Natural killer cell treated with Interleukin-12 subunit alpha and Interleukin-12 subunit beta and Interleukin-15 and Interleukin-18, amount 100 ng/mL, for 72 hours (primary cell): ENCODE measurements at regions not wholly inside any gene's neighbourhood (a gene's known extent, or its start where the extent isn't known, plus 50 kb on each side); places are given as distances from the start of the nearest gene placed in this dataset.

ENCODE experiments used
- ATAC-seq, 2 donors: fragments of 150-1000 bp; cut with Tn5 transposase in 1 of 2; sonication (Bioruptor Pico), chemical (Tn5 transposase) in 1 of 2; 2 replicates each; pipeline ENCODE4 v1.10.0; 2021
- DNase-seq: peaks from one replicate; pipeline ENCODE4 v3.0.0; 2022; ENCODE audit warnings: low spot score
- H3K27ac Mint-ChIP-seq, 2 donors: 1 replicate in 1 of 2; 2 replicates in 1 of 2; pipeline ENCODE4 v1.8.0; 2022; ENCODE audit warnings: mixed read lengths in 2 of 2, mild to moderate bottlenecking in 1 of 2, moderate library complexity in 1 of 2
- H3K27me3 Mint-ChIP-seq, 2 donors: 1 replicate in 1 of 2; 2 replicates in 1 of 2; pipeline ENCODE4 v1.8.0; 2022; ENCODE audit warnings: mixed read lengths in 2 of 2
- H3K36me3 Mint-ChIP-seq: one replicate; pipeline ENCODE4 v1.8.0; 2022; ENCODE audit warnings: mixed read lengths
- H3K4me1 Mint-ChIP-seq, 2 donors: 1 replicate in 1 of 2; 2 replicates in 1 of 2; pipeline ENCODE4 v1.8.0; 2022; ENCODE audit warnings: low read depth in 2 of 2, mixed read lengths in 2 of 2, mild to moderate bottlenecking in 1 of 2
- H3K4me3 Mint-ChIP-seq: one replicate; pipeline ENCODE4 v1.8.0; 2022; ENCODE audit warnings: mixed read lengths
- H3K9me3 Mint-ChIP-seq: 2 replicates; pipeline ENCODE4 v1.8.0; 2022; ENCODE audit warnings: mixed read lengths

DNA sequence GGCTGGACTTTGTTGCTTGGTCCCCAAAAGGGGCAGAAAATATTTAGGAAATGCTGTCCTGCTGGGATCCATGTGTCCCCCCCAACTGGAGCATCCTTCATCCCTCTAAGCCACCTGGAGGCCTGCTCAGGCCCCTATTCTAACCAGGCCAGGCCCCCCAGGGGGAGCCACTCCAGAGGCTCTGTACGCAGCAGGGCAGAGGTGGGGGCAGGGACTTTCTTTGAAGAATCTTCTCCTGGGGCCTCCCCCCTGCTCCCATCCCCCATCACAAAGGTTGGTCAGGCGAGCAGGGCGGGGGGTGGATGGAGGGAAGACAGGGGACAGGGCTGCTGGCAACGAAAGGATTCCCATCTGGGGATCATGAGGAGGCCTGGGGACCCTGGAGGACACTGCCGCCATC lies 170.8 kb downstream of the MN1 start:
- no peak overlapping the region for H3K27ac Mint-ChIP-seq
- no peak for ATAC-seq
- peaks cover 6 to 16% of the 10 kb centered on the region in 2 donors for H3K27me3 Mint-ChIP-seq
- no peaks in the 10 kb centered on the region for H3K9me3 Mint-ChIP-seq
- DNase-seq: no peak
- no peaks in the 10 kb centered on the region for H3K4me1 Mint-ChIP-seq
- no peaks in the 10 kb centered on the region for H3K36me3 Mint-ChIP-seq
- no peak overlapping the region for H3K4me3 Mint-ChIP-seq

GRCh38 chr22:27631641-27632040 lies 169.9 kb downstream of the MN1 start:
- H3K9me3 Mint-ChIP-seq: no peaks in the 10 kb centered on the region
- peaks cover 8 to 16% of the 10 kb centered on the region in 2 donors for H3K27me3 Mint-ChIP-seq
- H3K36me3 Mint-ChIP-seq: no peaks in the 10 kb centered on the region
- DNase-seq (no peak), ATAC-seq (no peak)
- H3K4me1 Mint-ChIP-seq: no peaks in the 10 kb centered on the region
- no peak overlapping the region for H3K4me3 Mint-ChIP-seq
- H3K27ac Mint-ChIP-seq: no peak overlapping the region

GRCh38 chr22:27632451-27633295 lies 168.9 kb downstream of the MN1 start:
- Mint-ChIP-seq H3K9me3 (no peaks in the 10 kb centered on the region), H3K27me3 (peaks cover 8 to 16% of the 10 kb centered on the region in 2 donors), H3K4me3 (no peak overlapping the region), H3K27ac (no peak overlapping the region), H3K36me3 (no peaks in the 10 kb centered on the region), H3K4me1 (no peaks in the 10 kb centered on the region)
- ATAC-seq (no peak), DNase-seq (no peak)

DNA sequence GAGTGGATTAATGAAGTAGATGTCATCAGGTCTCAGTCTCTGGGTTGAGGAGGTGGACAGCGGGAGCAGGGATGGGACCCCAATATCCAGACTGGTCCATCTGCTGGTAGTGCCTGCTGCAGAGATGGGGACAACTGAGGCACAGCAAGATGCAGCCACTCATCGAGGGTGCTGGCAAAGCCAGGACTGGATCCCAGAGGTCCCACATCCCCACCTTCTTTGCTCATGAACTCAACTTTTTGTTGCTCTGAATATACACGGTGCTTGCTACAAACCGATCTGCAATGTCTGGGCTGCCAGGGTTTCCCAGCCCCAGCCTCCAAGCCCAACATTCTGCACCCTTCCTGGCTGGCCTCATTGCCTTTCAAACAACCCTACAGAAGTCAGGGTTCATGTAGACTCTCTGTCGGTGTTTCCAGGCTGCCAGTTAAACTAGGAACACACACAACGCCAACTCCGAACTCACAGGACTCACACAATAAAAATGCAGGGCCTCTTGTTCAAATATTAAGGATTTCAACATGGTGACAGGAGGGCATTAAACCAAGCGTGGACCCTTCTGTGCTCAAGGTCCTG lies 168.2 kb downstream of the MN1 start:
- DNase-seq (no peak), ATAC-seq (no peak)
- Mint-ChIP-seq H3K36me3 (no peaks in the 10 kb centered on the region), H3K4me3 (no peak overlapping the region), H3K4me1 (no peaks in the 10 kb centered on the region), H3K27ac (no peak overlapping the region), H3K9me3 (no peaks in the 10 kb centered on the region), H3K27me3 (peaks cover 8 to 16% of the 10 kb centered on the region in 2 donors)

DNA sequence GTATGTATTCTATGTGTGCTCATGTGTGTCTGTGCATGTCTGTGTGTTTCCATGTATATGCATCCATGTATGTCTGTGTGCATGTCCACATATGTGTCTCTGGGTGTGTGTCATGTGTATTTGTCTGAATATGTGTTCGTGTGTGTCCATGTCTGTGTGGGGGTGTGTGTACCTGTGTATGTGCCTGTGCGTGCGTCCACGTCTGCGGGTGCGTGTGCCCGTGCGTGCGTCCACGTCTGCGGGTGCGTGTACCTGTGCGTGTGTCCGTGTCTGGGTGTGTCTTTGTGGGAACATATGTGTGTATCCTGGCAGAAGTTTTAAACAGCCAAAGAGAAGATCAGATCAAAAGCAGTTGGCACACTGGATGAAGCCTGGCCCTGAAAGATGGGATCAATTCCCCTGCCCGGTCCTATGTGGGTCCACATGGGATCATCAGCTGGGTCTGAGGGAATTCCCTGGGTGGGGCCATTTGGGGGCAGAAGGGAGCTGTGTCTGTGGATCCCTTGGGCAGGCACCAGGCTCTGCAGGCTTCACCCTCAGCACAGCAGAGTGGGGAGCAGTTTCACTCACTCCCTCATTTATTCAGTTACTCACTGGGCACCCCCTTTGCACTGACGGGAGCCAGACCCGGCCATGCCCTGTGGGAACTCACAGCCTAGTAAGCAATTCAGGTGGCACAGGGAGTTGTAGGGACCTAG lies 167.4 kb downstream of the MN1 start:
- no peak overlapping the region for H3K27ac Mint-ChIP-seq
- no peak overlapping the region for H3K4me3 Mint-ChIP-seq
- no peaks in the 10 kb centered on the region for H3K4me1 Mint-ChIP-seq
- no peaks in the 10 kb centered on the region for H3K9me3 Mint-ChIP-seq
- no peak for DNase-seq
- no peaks in the 10 kb centered on the region for H3K36me3 Mint-ChIP-seq
- peaks cover 8 to 16% of the 10 kb centered on the region in 2 donors for H3K27me3 Mint-ChIP-seq
- ATAC-seq: no peak

DNA sequence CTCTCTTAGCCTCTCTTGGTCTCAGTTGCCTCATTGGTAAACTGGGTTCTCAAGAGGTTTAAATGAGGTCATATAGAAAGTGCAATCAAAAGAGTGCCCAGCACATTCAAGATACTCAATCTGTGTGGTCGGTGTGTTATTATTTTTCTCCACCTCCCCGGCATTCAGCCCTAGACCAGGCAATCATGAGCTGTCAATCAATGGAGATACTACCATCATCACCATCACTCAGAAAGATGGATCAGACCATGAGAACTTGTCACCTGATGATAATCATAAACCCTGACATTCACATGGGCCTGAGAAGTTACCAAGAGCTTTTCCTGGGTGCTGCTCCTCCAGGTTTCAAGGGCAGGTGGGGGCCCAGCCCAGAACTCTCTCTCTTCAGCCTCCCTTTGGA lies 166.1 kb downstream of the MN1 start:
- H3K36me3 Mint-ChIP-seq: no peaks in the 10 kb centered on the region
- H3K4me3 Mint-ChIP-seq: no peak overlapping the region
- H3K27ac Mint-ChIP-seq: no peak overlapping the region
- no peaks in the 10 kb centered on the region for H3K9me3 Mint-ChIP-seq
- DNase-seq: no peak
- no peak for ATAC-seq
- no peaks in the 10 kb centered on the region for H3K4me1 Mint-ChIP-seq
- peaks cover 8 to 16% of the 10 kb centered on the region in 2 donors for H3K27me3 Mint-ChIP-seq

DNA sequence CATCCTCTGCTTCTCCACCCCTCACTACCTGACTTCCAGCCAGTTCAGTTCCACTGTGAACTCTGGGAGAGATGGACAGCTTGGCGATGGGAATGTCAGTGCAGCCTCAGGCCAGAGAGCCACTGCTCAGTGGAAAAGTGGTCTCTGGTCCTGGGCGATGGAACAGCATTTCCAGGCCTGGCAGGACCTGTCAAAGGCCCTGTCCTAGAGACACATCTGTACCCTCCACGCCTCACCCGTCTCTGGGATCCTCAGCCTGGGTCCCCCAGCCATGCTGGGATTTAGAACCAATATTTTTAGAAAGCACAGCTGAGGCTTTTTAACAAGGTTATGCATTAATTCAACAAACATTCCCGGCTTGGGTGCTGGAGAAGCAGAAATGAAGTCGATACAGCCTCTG lies 165.7 kb downstream of the MN1 start:
- no peaks in the 10 kb centered on the region for H3K9me3 Mint-ChIP-seq
- ATAC-seq (no peak), DNase-seq (no peak)
- H3K27ac Mint-ChIP-seq: no peak overlapping the region
- H3K27me3 Mint-ChIP-seq: peaks cover 8 to 16% of the 10 kb centered on the region in 2 donors
- H3K36me3 Mint-ChIP-seq: no peaks in the 10 kb centered on the region
- H3K4me3 Mint-ChIP-seq: no peak overlapping the region
- H3K4me1 Mint-ChIP-seq: no peaks in the 10 kb centered on the region

DNA sequence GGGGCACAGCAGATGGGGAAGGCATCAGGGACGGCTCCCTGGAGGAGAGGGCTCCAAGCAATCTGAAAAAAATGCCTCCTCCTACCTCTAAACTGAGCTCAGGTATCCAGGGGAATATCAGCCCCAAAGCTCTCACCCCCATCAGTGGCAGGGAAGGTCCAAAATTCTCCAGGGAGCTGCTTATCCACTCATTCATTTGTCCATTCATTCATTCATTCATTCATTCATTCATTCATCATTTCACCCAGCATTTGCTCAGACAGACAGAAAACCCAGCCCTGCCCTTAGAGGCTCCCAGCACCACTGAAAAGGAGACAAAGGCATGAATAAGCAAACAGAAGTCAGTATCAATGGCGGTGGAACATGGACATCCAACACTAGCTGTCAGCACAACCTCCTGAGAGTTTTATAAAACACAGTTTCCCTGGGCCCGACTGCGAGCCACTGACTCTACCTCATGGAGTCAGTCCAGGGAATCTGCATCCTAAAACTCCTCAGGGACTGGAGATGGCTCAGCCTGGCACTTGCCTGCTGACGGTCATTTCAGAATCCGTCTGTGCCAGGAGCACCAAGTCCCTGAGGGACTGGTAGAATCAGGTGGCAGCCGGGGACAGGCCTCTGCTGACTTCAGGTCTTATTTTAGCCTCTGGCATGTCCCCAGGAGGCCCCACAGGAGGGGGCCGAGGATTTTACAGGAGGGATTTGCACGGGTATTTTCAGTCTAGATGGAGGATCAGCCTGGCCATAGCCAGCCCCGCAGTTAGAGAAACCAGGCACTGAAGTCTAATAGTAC lies 164.6 kb downstream of the MN1 start:
- no peaks in the 10 kb centered on the region for H3K9me3 Mint-ChIP-seq

GRCh38 chr22:27637604-27638003 lies 164.0 kb downstream of the MN1 start:
- ATAC-seq (no peak), DNase-seq (no peak)
- Mint-ChIP-seq H3K9me3 (no peaks in the 10 kb centered on the region), H3K27ac (no peak overlapping the region), H3K36me3 (no peaks in the 10 kb centered on the region), H3K4me3 (no peak overlapping the region), H3K4me1 (no peaks in the 10 kb centered on the region), H3K27me3 (peaks cover 8 to 10% of the 10 kb centered on the region in 2 donors)

More for the DNA sequence above, 164.6 kb downstream of the MN1 start:
- ATAC-seq: no peak
- Mint-ChIP-seq H3K27me3 (peaks cover 8 to 11% of the 10 kb centered on the region in 2 donors), H3K4me1 (no peaks in the 10 kb centered on the region), H3K36me3 (no peaks in the 10 kb centered on the region), H3K27ac (no peak overlapping the region), H3K4me3 (no peak overlapping the region)
- no peak for DNase-seq

GRCh38 chr22:27638329-27639233 lies 163.0 kb downstream of the MN1 start:
- peaks cover 6 to 8% of the 10 kb centered on the region in 2 donors for H3K27me3 Mint-ChIP-seq
- no peak overlapping the region for H3K4me3 Mint-ChIP-seq
- no peaks in the 10 kb centered on the region for H3K4me1 Mint-ChIP-seq
- H3K9me3 Mint-ChIP-seq: no peaks in the 10 kb centered on the region
- no peak for ATAC-seq
- H3K27ac Mint-ChIP-seq: no peak overlapping the region
- H3K36me3 Mint-ChIP-seq: no peaks in the 10 kb centered on the region
- no peak for DNase-seq

DNA sequence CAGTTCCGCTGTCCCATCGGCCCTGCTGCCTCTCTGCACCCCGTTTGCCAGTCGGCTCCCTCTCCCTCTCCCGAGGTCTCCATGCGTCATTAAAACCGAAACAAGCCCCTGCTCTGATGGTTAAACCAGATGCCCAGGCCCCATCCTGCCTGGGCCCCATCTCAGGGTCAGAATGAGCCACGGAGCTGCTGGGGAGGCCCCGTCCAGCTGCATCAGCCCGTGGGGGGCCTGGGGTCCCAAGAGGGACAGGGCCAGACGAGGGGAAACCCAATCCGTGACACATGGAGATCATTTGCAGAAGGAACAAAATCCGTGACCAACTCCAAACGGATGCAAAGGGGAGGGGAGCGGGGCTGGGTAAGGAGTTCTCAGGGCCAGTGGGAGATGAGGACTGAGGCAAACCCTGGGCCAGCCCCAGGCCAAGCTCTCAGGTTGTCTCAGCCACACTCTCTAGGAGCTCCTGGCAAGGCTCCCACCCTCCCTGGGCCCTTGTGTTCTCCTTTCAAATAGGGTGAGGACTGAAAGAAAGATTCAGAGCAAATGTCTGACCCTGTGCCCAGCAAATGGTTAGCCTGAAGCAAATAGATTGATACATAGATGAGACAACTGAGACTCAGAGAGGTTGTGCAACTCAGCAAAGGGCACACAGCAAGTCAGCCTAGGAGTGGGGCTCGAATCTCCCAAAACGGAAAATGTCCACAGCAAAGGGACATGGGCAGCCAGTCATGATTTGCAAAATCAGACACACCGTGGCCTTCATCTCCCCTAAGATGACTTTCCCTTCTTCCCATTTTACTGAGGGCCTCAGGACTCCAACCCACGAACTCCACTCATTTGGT lies 162.1 kb downstream of the MN1 start:
- Mint-ChIP-seq H3K27ac (no peak overlapping the region), H3K36me3 (no peaks in the 10 kb centered on the region), H3K9me3 (no peaks in the 10 kb centered on the region), H3K27me3 (peaks cover 0 to 2% of the 10 kb centered on the region in 2 donors), H3K4me3 (no peak overlapping the region), H3K4me1 (no peaks in the 10 kb centered on the region)
- DNase-seq (no peak), ATAC-seq (no peak)

DNA sequence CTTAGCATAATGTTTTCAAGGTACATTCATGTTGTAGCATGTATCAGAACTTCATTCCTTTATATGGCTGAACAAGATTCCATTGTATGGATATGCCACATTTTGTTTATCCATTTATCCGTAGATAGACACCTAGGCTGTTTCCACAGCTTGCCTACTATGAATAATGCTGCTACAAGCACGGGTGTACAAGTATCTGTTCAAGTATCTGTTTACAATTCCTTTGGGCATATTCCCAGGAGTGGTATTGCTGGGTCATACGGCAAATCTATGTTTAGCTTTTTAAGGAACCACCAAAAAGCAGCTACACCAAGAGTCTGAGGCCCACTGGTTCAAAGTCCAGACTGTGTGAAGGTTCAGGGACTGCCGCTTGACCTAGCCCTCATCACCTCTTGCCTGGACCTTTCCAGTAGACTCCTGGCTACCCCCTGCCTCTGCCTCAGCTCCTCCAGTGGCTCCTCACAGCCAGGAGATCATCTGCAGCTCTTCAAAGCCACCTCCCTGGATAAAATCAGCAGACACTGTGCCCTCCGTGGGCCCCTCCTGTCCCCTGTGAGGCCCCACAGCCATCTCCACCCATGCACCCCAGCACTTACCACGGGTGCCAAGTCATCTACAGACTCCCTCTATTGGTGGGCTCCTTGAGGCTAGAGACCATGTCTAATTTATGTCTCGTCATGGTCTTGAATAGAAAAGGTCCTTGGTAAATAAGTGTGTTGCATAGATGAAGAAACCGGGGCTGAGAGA lies 160.3 kb downstream of the MN1 start:
- H3K4me3 Mint-ChIP-seq: no peak overlapping the region

More for the DNA sequence above, 160.3 kb downstream of the MN1 start:
- Mint-ChIP-seq H3K9me3 (no peaks in the 10 kb centered on the region), H3K27me3 (no peaks in the 10 kb centered on the region), H3K27ac (no peak overlapping the region), H3K4me1 (no peaks in the 10 kb centered on the region), H3K36me3 (no peaks in the 10 kb centered on the region)
- ATAC-seq (no peak), DNase-seq (no peak)
